ENCODE measurements at regions not wholly inside any gene's neighbourhood (a gene's known extent, or its start where the extent isn't known, plus 50 kb on each side); places are given as distances from the start of the nearest gene placed in this dataset.

- DNase-seq: no peak
Measured at GRCh38 chr5:2929779-2930178, 178.3 kb upstream of the IRX2 start.

- no peak for DNase-seq
Measured at GRCh38 chr5:2921651-2922050, 170.2 kb upstream of the IRX2 start.

GRCh38 chr5:2921176-2921575 is 169.7 kb upstream of the IRX2 start:
- DNase-seq: no peak

GRCh38 chr5:2920312-2920711 is 168.8 kb upstream of the IRX2 start:
- DNase-seq: no peak

GRCh38 chr5:2919310-2920018 is 168.0 kb upstream of the IRX2 start:
- DNase-seq: no peak

- DNase-seq: no peak
Measured at GRCh38 chr5:2917524-2917923, 166.0 kb upstream of the IRX2 start.

GRCh38 chr5:2917093-2917492 is 165.6 kb upstream of the IRX2 start:
- DNase-seq: no peak

GRCh38 chr5:2916076-2916682 is 164.7 kb upstream of the IRX2 start:
- DNase-seq: no peak

- no peak for DNase-seq
Measured at GRCh38 chr5:2914981-2915484, 163.6 kb upstream of the IRX2 start.

GRCh38 chr5:2914022-2914661 is 162.7 kb upstream of the IRX2 start:
- no peak for DNase-seq

GRCh38 chr5:2913281-2913680 is 161.8 kb upstream of the IRX2 start:
- no peak for DNase-seq

- DNase-seq: no peak
Measured at GRCh38 chr5:2912741-2913140, 161.3 kb upstream of the IRX2 start.

- no peak for DNase-seq
Measured at GRCh38 chr5:2910401-2911175, 159.1 kb upstream of the IRX2 start.

- no peak for DNase-seq
Measured at GRCh38 chr5:2909035-2909434, 157.6 kb upstream of the IRX2 start.

GRCh38 chr5:2908086-2908485 is 156.6 kb upstream of the IRX2 start:
- DNase-seq: no peak

GRCh38 chr5:2906302-2907090 is 155.0 kb upstream of the IRX2 start:
- DNase-seq: no peak

GRCh38 chr5:2905741-2906140 is 154.3 kb upstream of the IRX2 start:
- no peak for DNase-seq

- DNase-seq: no peak
Measured at GRCh38 chr5:2904956-2905355, 153.5 kb upstream of the IRX2 start.

- no peak for DNase-seq
Measured at GRCh38 chr5:2904399-2904798, 152.9 kb upstream of the IRX2 start.

- DNase-seq: no peak
Measured at GRCh38 chr5:2903451-2904395, 152.2 kb upstream of the IRX2 start.

- DNase-seq: no peak
Measured at GRCh38 chr5:2902742-2903297, 151.3 kb upstream of the IRX2 start.

Data from NCI-H524 (cell line).